Neural cell (in vitro differentiated cells): ENCODE measurements at regions not wholly inside any gene's neighbourhood (a gene's known extent, or its start where the extent isn't known, plus 50 kb on each side); places are given as distances from the start of the nearest gene placed in this dataset.

ENCODE experiments used
- H2AFZ ChIP-seq: fragments of 200-600, 300-800 bp; sonication (generic), shearing (Covaris generic); 2 replicates; pipeline ENCODE4 v1.6.0; 2014; ENCODE audit warnings: low read depth, mild to moderate bottlenecking, antibody characterized with exemption, low read length, moderate library complexity
- H3F3A ChIP-seq: fragments of 200-600 bp; shearing (Covaris generic); 2 replicates; pipeline ENCODE4 v1.6.1; 2016; ENCODE audit warnings: mild to moderate bottlenecking, moderate library complexity, mixed read lengths, antibody characterized with exemption, low read length; ENCODE audit not compliant: insufficient read depth, poor library complexity, severe bottlenecking
- H3K27ac ChIP-seq: fragments of 200-600, 300-800 bp; sonication (generic), shearing (Covaris generic); 2 replicates; pipeline ENCODE4 v1.5.1; 2014; ENCODE audit warnings: mild to moderate bottlenecking, low read length, moderate library complexity
- H3K27me3 ChIP-seq: fragments of 300-800, 200-600 bp; sonication (generic), shearing (Covaris generic); 2 replicates; pipeline ENCODE4 v1.6.0; 2014; ENCODE audit warnings: mild to moderate bottlenecking, low read depth, low read length, moderate library complexity; ENCODE audit not compliant: insufficient read depth
- H3K36me3 ChIP-seq: fragments of 300-800, 200-600 bp; sonication (generic), shearing (Covaris generic); 2 replicates; pipeline ENCODE4 v1.5.1; 2014; ENCODE audit warnings: mild to moderate bottlenecking, antibody characterized with exemption, low read length, moderate library complexity; ENCODE audit not compliant: insufficient read depth
- H3K4me2 ChIP-seq: fragments of 300-800, 200-600 bp; sonication (generic), shearing (Covaris generic); 2 replicates; pipeline ENCODE4 v1.6.0; 2014; ENCODE audit warnings: mild to moderate bottlenecking, low read length
- H3K4me3 ChIP-seq: fragments of 300-800, 200-600 bp; sonication (generic), shearing (Covaris generic); 2 replicates; pipeline ENCODE4 v1.5.1; 2014; ENCODE audit warnings: mild to moderate bottlenecking, low read length, moderate library complexity
- H3K79me2 ChIP-seq: fragments of 200-600 bp; shearing (Covaris generic); replicated peaks from 2 replicates; pipeline ENCODE4 v1.6.0; 2014; ENCODE audit warnings: mild to moderate bottlenecking, low read length, moderate library complexity; ENCODE audit not compliant: insufficient read depth
- H3K9ac ChIP-seq: fragments of 300-800, 200-600 bp; sonication (generic), shearing (Covaris generic); 2 replicates; pipeline ENCODE4 v1.6.1; 2016; ENCODE audit warnings: mild to moderate bottlenecking, low read length, mixed read lengths
- H3K9me2 ChIP-seq: fragments of 200-600 bp; shearing (Covaris generic); 2 replicates; pipeline ENCODE4 v1.6.1; 2016; ENCODE audit warnings: mild to moderate bottlenecking, low read length, mixed read lengths; ENCODE audit not compliant: insufficient read depth
- H3K9me3 ChIP-seq: fragments of 200-600, 300-800 bp; sonication (generic), shearing (Covaris generic); 2 replicates; pipeline ENCODE4 v1.6.1; 2016; ENCODE audit warnings: mild to moderate bottlenecking, mixed run types, low read length, moderate library complexity, mixed read lengths
- H4K20me1 ChIP-seq: fragments of 200-600 bp; shearing (Covaris generic); 2 replicates; pipeline ENCODE4 v1.6.1; 2016; ENCODE audit warnings: mild to moderate bottlenecking, mixed run types; ENCODE audit not compliant: insufficient read depth
- CTCF ChIP-seq: fragments of 450-650 bp; IDR thresholded peaks from 2 replicates; pipeline ENCODE4 v1.5.1; 2014; ENCODE audit warnings: antibody characterized with exemption, mild to moderate bottlenecking, moderate library complexity; ENCODE audit not compliant: poor library complexity, severe bottlenecking
- EP300 ChIP-seq: fragments of 450-650 bp; conservative IDR thresholded peaks from 2 replicates; pipeline ENCODE4 v1.6.1; 2014; ENCODE audit warnings: antibody characterized with exemption, mild to moderate bottlenecking, moderate library complexity; ENCODE audit not compliant: poor library complexity, severe bottlenecking
- EZH2 ChIP-seq: fragments of 200-600, 300-800 bp; shearing (Covaris generic), sonication (generic); IDR thresholded peaks from 2 replicates; pipeline ENCODE4 v1.6.1; 2014; ENCODE audit warnings: antibody characterized with exemption, low read length, borderline replicate concordance, mild to moderate bottlenecking; ENCODE audit not compliant: insufficient read depth, poor library complexity, severe bottlenecking
- MXI1 ChIP-seq: fragments of 450-650 bp; conservative IDR thresholded peaks from 2 replicates; pipeline ENCODE4 v1.6.1; 2014; ENCODE audit warnings: antibody characterized with exemption, mild to moderate bottlenecking; ENCODE audit not compliant: poor library complexity, severe bottlenecking
- POLR2AphosphoS5 ChIP-seq: IDR thresholded peaks from 2 replicates; pipeline ENCODE4 v1.6.1; 2012
- RAD21 ChIP-seq: fragments of 450-650 bp; conservative IDR thresholded peaks from 2 replicates; pipeline ENCODE4 v1.6.1; 2014; ENCODE audit warnings: antibody characterized with exemption, mild to moderate bottlenecking, moderate library complexity
- REST ChIP-seq: IDR thresholded peaks from 2 replicates; pipeline ENCODE4 v1.6.1; 2012; ENCODE audit warnings: borderline replicate concordance
- SMC3 ChIP-seq: fragments of 450-650 bp; conservative IDR thresholded peaks from 2 replicates; pipeline ENCODE4 v1.6.1; 2014; ENCODE audit warnings: antibody characterized with exemption, mild to moderate bottlenecking, moderate library complexity; ENCODE audit not compliant: poor library complexity
- TAF1 ChIP-seq: IDR thresholded peaks from 2 replicates; pipeline ENCODE4 v1.6.1; 2012; ENCODE audit warnings: low read depth

- Histone ChIP-seq H3F3A (no peaks in the 10 kb centered on the region), H2AFZ (no peak overlapping the region), H3K4me3 (no peak overlapping the region), H3K27me3 (no peaks in the 10 kb centered on the region), H3K36me3 (no peaks in the 10 kb centered on the region), H3K9me2 (no peaks in the 10 kb centered on the region), H3K9ac (no peak overlapping the region), H3K79me2 (no peaks in the 10 kb centered on the region), H3K9me3 (no peaks in the 10 kb centered on the region), H4K20me1 (no peaks in the 10 kb centered on the region), H3K4me2 (no peak overlapping the region), H3K27ac (no peak overlapping the region)
- TF ChIP-seq SMC3 (no peak), EP300 (no peak), REST (no peak), RAD21 (no peak), TAF1 (no peak), MXI1 (no peak), POLR2AphosphoS5 (no peak), EZH2 (no peak), CTCF (no peak)
These were observed 114.7 kb downstream of the RAP2A start for GRCh38 chr13:97548711-97549110.

- H4K20me1 ChIP-seq: no peaks in the 10 kb centered on the region
- no peaks in the 10 kb centered on the region for H3F3A ChIP-seq
- H3K27me3 ChIP-seq: no peaks in the 10 kb centered on the region
- H3K4me3 ChIP-seq: no peak overlapping the region
- no peak overlapping the region for H2AFZ ChIP-seq
- no peaks in the 10 kb centered on the region for H3K79me2 ChIP-seq
- H3K4me2 ChIP-seq: no peak overlapping the region
- no peaks in the 10 kb centered on the region for H3K9me2 ChIP-seq
- H3K9me3 ChIP-seq: no peaks in the 10 kb centered on the region
- no peak overlapping the region for H3K9ac ChIP-seq
- no peaks in the 10 kb centered on the region for H3K36me3 ChIP-seq
- H3K27ac ChIP-seq: no peak overlapping the region
- no peak for TF ChIP-seq SMC3
- no peak for TF ChIP-seq EZH2
- no peak for TF ChIP-seq POLR2AphosphoS5
- TF ChIP-seq CTCF: no peak
- no peak for TF ChIP-seq TAF1
- TF ChIP-seq EP300: no peak
- no peak for TF ChIP-seq REST
- TF ChIP-seq MXI1: no peak
- no peak for TF ChIP-seq RAD21
These were observed 115.2 kb downstream of the RAP2A start for GRCh38 chr13:97549201-97549600.
